ENCODE measurements at regions not wholly inside any gene's neighbourhood (a gene's known extent, or its start where the extent isn't known, plus 50 kb on each side); places are given as distances from the start of the nearest gene placed in this dataset.

GRCh38 chr18:73840319-73840945 lies 307.2 kb downstream of the FBXO15 start:
- Mint-ChIP-seq H3K9me3 (no peaks in the 10 kb centered on the region), H3K4me1 (ENCODE audit: low read depth) (peaks cover 30% of the 10 kb centered on the region), H3K27ac (no peak overlapping the region), H3K36me3 (ENCODE audit: low read depth) (no peaks in the 10 kb centered on the region), H3K27me3 (ENCODE audit: insufficient read depth) (peaks cover 1% of the 10 kb centered on the region; the same call in 1 of the 2 replicates), H3K4me3 (no peak overlapping the region)
- no peak for DNase-seq
- TF ChIP-seq, protein P1, sequence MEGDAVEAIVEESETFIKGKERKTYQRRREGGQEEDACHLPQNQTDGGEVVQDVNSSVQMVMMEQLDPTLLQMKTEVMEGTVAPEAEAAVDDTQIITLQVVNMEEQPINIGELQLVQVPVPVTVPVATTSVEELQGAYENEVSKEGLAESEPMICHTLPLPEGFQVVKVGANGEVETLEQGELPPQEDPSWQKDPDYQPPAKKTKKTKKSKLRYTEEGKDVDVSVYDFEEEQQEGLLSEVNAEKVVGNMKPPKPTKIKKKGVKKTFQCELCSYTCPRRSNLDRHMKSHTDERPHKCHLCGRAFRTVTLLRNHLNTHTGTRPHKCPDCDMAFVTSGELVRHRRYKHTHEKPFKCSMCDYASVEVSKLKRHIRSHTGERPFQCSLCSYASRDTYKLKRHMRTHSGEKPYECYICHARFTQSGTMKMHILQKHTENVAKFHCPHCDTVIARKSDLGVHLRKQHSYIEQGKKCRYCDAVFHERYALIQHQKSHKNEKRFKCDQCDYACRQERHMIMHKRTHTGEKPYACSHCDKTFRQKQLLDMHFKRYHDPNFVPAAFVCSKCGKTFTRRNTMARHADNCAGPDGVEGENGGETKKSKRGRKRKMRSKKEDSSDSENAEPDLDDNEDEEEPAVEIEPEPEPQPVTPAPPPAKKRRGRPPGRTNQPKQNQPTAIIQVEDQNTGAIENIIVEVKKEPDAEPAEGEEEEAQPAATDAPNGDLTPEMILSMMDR (IDR thresholded peaks at IDR 0.05) = no peak

DNA sequence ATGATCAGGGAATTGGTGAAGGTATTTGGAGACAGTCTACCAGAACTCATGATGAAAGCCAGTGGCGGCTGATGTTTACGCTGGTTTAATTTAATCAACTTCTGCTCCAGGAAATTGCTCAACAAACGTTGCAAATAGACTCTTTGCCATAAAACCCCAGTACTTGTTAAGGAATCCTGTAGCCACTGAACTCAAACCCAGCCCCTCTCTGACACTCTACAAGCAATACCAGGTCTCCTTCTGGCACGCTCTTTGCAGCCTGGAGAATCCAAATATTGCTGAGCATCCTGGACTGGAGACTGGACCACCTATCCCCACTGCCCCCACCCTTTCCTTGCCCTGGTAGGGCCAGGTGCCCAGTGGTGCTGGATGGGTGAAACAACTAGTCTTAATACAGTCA lies 308.2 kb downstream of the FBXO15 start:
- DNase-seq = no peak
- Mint-ChIP-seq H3K27me3 (ENCODE audit: insufficient read depth) (peaks cover 1% of the 10 kb centered on the region; the same call in 1 of the 2 replicates), H3K4me1 (ENCODE audit: low read depth) (peaks cover 33% of the 10 kb centered on the region), H3K4me3 (no peak overlapping the region), H3K9me3 (no peaks in the 10 kb centered on the region), H3K36me3 (ENCODE audit: low read depth) (no peaks in the 10 kb centered on the region), H3K27ac (no peak overlapping the region)
- TF ChIP-seq, protein P1 (IDR thresholded peaks at IDR 0.05) = no peak

GRCh38 chr18:73838107-73838506 lies 309.5 kb downstream of the FBXO15 start:
- H3K36me3 Mint-ChIP-seq (ENCODE audit: low read depth) = no peaks in the 10 kb centered on the region
- H3K27me3 Mint-ChIP-seq (ENCODE audit: insufficient read depth) = peaks cover 6% of the 10 kb centered on the region
- TF ChIP-seq, protein P1 (IDR thresholded peaks at IDR 0.05) = no peak
- peaks cover 33% of the 10 kb centered on the region for H3K4me1 Mint-ChIP-seq (ENCODE audit: low read depth)
- no peak overlapping the region for H3K4me3 Mint-ChIP-seq
- H3K27ac Mint-ChIP-seq = no peak overlapping the region
- DNase-seq = no peak
- H3K9me3 Mint-ChIP-seq = no peaks in the 10 kb centered on the region

DNA sequence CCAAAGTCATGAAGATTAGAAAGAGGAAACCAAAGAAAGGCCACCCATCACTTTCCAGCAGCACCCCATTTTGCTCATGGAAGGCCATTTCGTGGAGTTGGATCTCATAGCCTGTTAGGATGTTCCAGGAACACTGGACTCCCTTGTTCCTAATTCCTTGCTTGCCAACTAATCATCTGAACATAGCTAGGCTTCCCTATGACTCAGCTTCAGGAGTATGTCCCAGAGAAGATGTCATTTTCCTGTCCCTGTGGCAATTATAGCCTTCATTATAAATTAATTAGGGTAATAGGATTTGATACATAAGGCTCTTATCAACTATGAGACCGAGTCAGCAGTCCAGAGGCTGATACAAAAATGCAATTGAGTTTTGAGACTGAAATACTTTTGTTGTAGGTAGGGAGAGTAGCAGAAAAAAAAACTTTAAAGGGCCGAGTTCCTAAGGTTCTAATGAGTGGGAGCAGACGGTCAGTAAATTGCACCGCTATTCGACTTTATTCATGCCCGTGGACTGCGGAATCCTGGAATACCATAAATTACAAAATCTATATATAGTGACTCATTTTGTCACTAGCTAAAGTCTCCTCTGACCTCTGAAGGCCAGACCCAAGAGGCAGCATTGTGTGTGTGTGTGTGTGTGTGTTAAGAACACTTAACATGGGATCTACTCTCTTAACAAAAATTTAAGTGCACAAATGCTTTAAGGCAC lies 311.8 kb downstream of the FBXO15 start:
- peak; percentile 23 for DNase-seq
- Mint-ChIP-seq H3K4me3 (no peak overlapping the region), H3K27me3 (ENCODE audit: insufficient read depth) (peaks cover 6% of the 10 kb centered on the region), H3K9me3 (no peaks in the 10 kb centered on the region), H3K36me3 (ENCODE audit: low read depth) (no peaks in the 10 kb centered on the region), H3K27ac (no peak overlapping the region), H3K4me1 (ENCODE audit: low read depth) (peaks cover 20% of the 10 kb centered on the region)
- TF ChIP-seq, protein P1 (IDR thresholded peaks at IDR 0.05) = no peak

DNA sequence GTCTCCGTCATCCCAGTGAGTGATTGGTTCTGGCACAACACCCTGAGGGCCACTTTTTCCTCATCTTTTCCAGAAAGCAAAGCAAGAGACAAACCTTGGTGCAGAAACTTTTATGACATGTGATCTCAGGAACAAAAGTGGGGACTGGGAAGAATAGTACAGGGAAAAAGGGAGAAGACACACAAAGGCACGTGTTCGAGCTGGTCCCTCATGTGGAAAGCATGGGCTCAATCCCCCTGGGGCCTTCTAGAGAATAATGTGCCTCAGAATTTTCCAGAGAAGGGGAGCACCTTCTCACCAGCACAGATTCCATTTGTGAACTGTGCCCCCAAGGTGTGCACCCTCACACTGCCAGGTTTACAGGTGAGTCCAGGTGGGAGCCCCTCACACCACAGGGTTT lies 312.6 kb downstream of the FBXO15 start:
- H3K4me3 Mint-ChIP-seq = no peak overlapping the region
- H3K9me3 Mint-ChIP-seq = no peaks in the 10 kb centered on the region
- H3K27ac Mint-ChIP-seq = no peak overlapping the region
- H3K36me3 Mint-ChIP-seq (ENCODE audit: low read depth) = no peaks in the 10 kb centered on the region
- H3K27me3 Mint-ChIP-seq (ENCODE audit: insufficient read depth) = peaks cover 6% of the 10 kb centered on the region
- TF ChIP-seq, protein P1 (IDR thresholded peaks at IDR 0.05) = no peak
- no peak for DNase-seq
- H3K4me1 Mint-ChIP-seq (ENCODE audit: low read depth) = peaks cover 20% of the 10 kb centered on the region

Data from HFFc6 (cell line).